GM23248 (cell line): ENCODE measurements at regions not wholly inside any gene's neighbourhood (a gene's known extent, or its start where the extent isn't known, plus 50 kb on each side); places are given as distances from the start of the nearest gene placed in this dataset.

Experiments used
- DNase-seq: peaks from one replicate; pipeline ENCODE4 v3.0.0-alpha.2; 2015
- H2AFZ ChIP-seq: fragments of 200-600 bp; sonication (generic); 2 replicates; pipeline ENCODE4 v1.6.1; 2016; ENCODE audit warnings: antibody characterized with exemption
- H3F3A ChIP-seq: fragments of 200-600 bp; sonication (generic); 2 replicates; pipeline ENCODE4 v1.6.1; 2016; ENCODE audit warnings: mild to moderate bottlenecking, antibody characterized with exemption, mixed run types; ENCODE audit not compliant: insufficient read depth
- H3K27ac ChIP-seq: fragments of 200-600 bp; sonication (generic); 2 replicates; pipeline ENCODE4 v1.5.1; 2016; ENCODE audit warnings: mild to moderate bottlenecking
- H3K27me3 ChIP-seq: fragments of 200-600 bp; sonication (generic); replicated peaks from 2 replicates; pipeline ENCODE4 v1.6.1; 2016; ENCODE audit warnings: mild to moderate bottlenecking; ENCODE audit not compliant: insufficient read depth
- H3K36me3 ChIP-seq: fragments of 200-600 bp; sonication (generic); 2 replicates; pipeline ENCODE4 v1.6.1; 2016; ENCODE audit warnings: low read depth, mild to moderate bottlenecking
- H3K4me1 ChIP-seq: fragments of 200-600 bp; sonication (generic); 2 replicates; pipeline ENCODE4 v1.6.1; 2016; ENCODE audit warnings: mild to moderate bottlenecking; ENCODE audit not compliant: insufficient read depth
- H3K4me2 ChIP-seq: fragments of 200-600 bp; sonication (generic); one replicate; pipeline ENCODE4 v1.6.1; 2016; ENCODE audit warnings: mild to moderate bottlenecking; ENCODE audit not compliant: unreplicated experiment
- H3K4me3 ChIP-seq: fragments of 200-600 bp; sonication (generic); 2 replicates; pipeline ENCODE4 v1.5.1; 2016; ENCODE audit warnings: mild to moderate bottlenecking
- H3K79me2 ChIP-seq: fragments of 200-600 bp; sonication (generic); 2 replicates; pipeline ENCODE4 v1.6.1; 2016; ENCODE audit warnings: mild to moderate bottlenecking; ENCODE audit not compliant: insufficient read depth
- H3K9ac ChIP-seq: fragments of 200-600 bp; sonication (generic); 2 replicates; pipeline ENCODE4 v1.6.1; 2016; ENCODE audit warnings: mild to moderate bottlenecking
- H3K9me2 ChIP-seq: fragments of 200-600 bp; sonication (generic); 2 replicates; pipeline ENCODE4 v1.6.1; 2016; ENCODE audit warnings: mixed run types, mild to moderate bottlenecking, moderate library complexity; ENCODE audit not compliant: insufficient read depth
- H3K9me3 ChIP-seq: fragments of 200-600 bp; sonication (generic); one replicate; pipeline ENCODE4 v1.6.1; 2017; ENCODE audit warnings: low read depth
- H4K20me1 ChIP-seq: fragments of 200-600 bp; sonication (generic); 2 replicates; pipeline ENCODE4 v1.6.0; 2016; ENCODE audit not compliant: insufficient read depth
- EZH2 ChIP-seq: fragments of 200-600 bp; sonication (generic); IDR thresholded peaks from 2 replicates; pipeline ENCODE4 v1.6.1; 2018; ENCODE audit warnings: antibody characterized with exemption, mild to moderate bottlenecking; ENCODE audit not compliant: insufficient read depth, poor library complexity, severe bottlenecking
- EZH2phosphoT487 ChIP-seq: fragments of 200-600 bp; sonication (generic); IDR thresholded peaks from 2 replicates; pipeline ENCODE4 v1.6.1; 2018; ENCODE audit warnings: antibody characterized with exemption, moderate library complexity, mild to moderate bottlenecking, low read depth; ENCODE audit not compliant: insufficient read depth
- WGBS, 2 experiments: methylation state at CpG; one replicate each; pipeline ENCODE4 v1.1.6; 2015 to 2017; ENCODE audit warnings: low lambda C conversion rate in 2 of 2, low coverage in 1 of 2; ENCODE audit errors: missing lambda C conversion rate in 2 of 2; 5-methylcytosine and 5-hydroxymethylcytosine counted together
- in situ Hi-C: fragments of 300-500 bp; cut with MboI; formaldehyde crosslinking; loops from 2 replicates; pipeline ENCODE4 v1.15.0; 2020

- WGBS, 2 experiments: 26 to 38% methylated on average over 4 of the region's 4 CpGs
- no peak overlapping the region for H3K9ac ChIP-seq
- no peaks in the 10 kb centered on the region for H3K9me2 ChIP-seq
- no peaks in the 10 kb centered on the region for H3K79me2 ChIP-seq
- H2AFZ ChIP-seq: no peak overlapping the region
- no peak overlapping the region for H3K4me3 ChIP-seq
- H3K4me2 ChIP-seq: no peak overlapping the region
- no peaks in the 10 kb centered on the region for H3K36me3 ChIP-seq
- no peaks in the 10 kb centered on the region for H3F3A ChIP-seq
- TF ChIP-seq EZH2phosphoT487: no peak
- no peak for TF ChIP-seq EZH2
- H3K4me1 ChIP-seq: no peaks in the 10 kb centered on the region
- in situ Hi-C loops: no loop called here
- H3K27me3 ChIP-seq: peaks cover 3% of the 10 kb centered on the region; the same call in 1 of the 2 replicates
- no peak overlapping the region for H3K27ac ChIP-seq
- H4K20me1 ChIP-seq: no peaks in the 10 kb centered on the region
- DNase-seq: no peak
- no peaks in the 10 kb centered on the region for H3K9me3 ChIP-seq
Observed at GRCh38 chr12:98343002-98343567, 172.3 kb upstream of the TMPO start.

GRCh38 chr12:98344046-98344930, 171.1 kb upstream of the TMPO start:
- Histone ChIP-seq H4K20me1 (no peaks in the 10 kb centered on the region), H3K4me1 (no peaks in the 10 kb centered on the region), H3K36me3 (no peaks in the 10 kb centered on the region), H3F3A (no peaks in the 10 kb centered on the region), H3K27me3 (peaks cover 3% of the 10 kb centered on the region; the same call in 1 of the 2 replicates), H3K4me2 (no peak overlapping the region), H3K79me2 (no peaks in the 10 kb centered on the region), H2AFZ (no peak overlapping the region), H3K27ac (no peak overlapping the region), H3K4me3 (no peak overlapping the region), H3K9ac (no peak overlapping the region), H3K9me3 (no peaks in the 10 kb centered on the region), H3K9me2 (no peaks in the 10 kb centered on the region)
- in situ Hi-C loops: no loop called here
- TF ChIP-seq EZH2 (no peak), EZH2phosphoT487 (no peak)
- DNase-seq: no peak
- 17 to 25% methylated on average over 8 of the region's 8 CpGs for WGBS, 2 experiments

- Histone ChIP-seq H2AFZ (no peak overlapping the region), H3K4me1 (no peaks in the 10 kb centered on the region), H3K27me3 (peaks cover 3% of the 10 kb centered on the region; the same call in 1 of the 2 replicates), H3K4me3 (no peak overlapping the region), H3K27ac (no peak overlapping the region), H3K9ac (no peak overlapping the region), H3K79me2 (no peaks in the 10 kb centered on the region), H3F3A (no peaks in the 10 kb centered on the region), H4K20me1 (no peaks in the 10 kb centered on the region), H3K4me2 (no peak overlapping the region), H3K36me3 (no peaks in the 10 kb centered on the region), H3K9me2 (no peaks in the 10 kb centered on the region), H3K9me3 (no peaks in the 10 kb centered on the region)
- no peak for TF ChIP-seq EZH2
- TF ChIP-seq EZH2phosphoT487: no peak
- WGBS, 2 experiments: 51 to 64% methylated on average over 6 of the region's 6 CpGs
- in situ Hi-C loops: no loop called here
- no peak for DNase-seq
Observed at GRCh38 chr12:98345308-98345876, 170.0 kb upstream of the TMPO start.

- in situ Hi-C loops: no loop called here
- H3K4me3 ChIP-seq: no peak overlapping the region
- H3F3A ChIP-seq: peaks cover 19% of the 10 kb centered on the region
- no peak overlapping the region for H3K4me2 ChIP-seq
- H3K9ac ChIP-seq: no peak overlapping the region
- H3K4me1 ChIP-seq: peaks cover 10% of the 10 kb centered on the region
- DNase-seq: no peak
- no peaks in the 10 kb centered on the region for H4K20me1 ChIP-seq
- H3K79me2 ChIP-seq: no peaks in the 10 kb centered on the region
- H3K9me3 ChIP-seq: no peaks in the 10 kb centered on the region
- no peaks in the 10 kb centered on the region for H3K9me2 ChIP-seq
- 55 to 65% methylated on average over 6 of the region's 6 CpGs for WGBS, 2 experiments
- H3K36me3 ChIP-seq: no peaks in the 10 kb centered on the region
- no peaks in the 10 kb centered on the region; the same call in 1 of the 2 replicates for H3K27me3 ChIP-seq
- no peak overlapping the region for H2AFZ ChIP-seq
- TF ChIP-seq EZH2 (no peak), EZH2phosphoT487 (no peak)
- no peak overlapping the region for H3K27ac ChIP-seq
Observed at GRCh38 chr12:98351089-98351488, 164.3 kb upstream of the TMPO start.
